Activated CD4-positive, alpha-beta T cell treated with anti-CD3 and anti-CD28 coated beads for 24 hours (primary cell): ENCODE measurements at regions not wholly inside any gene's neighbourhood (a gene's known extent, or its start where the extent isn't known, plus 50 kb on each side); places are given as distances from the start of the nearest gene placed in this dataset.
"Not testable (repeated sequence)": the region's sequence is repeated elsewhere in the genome, so short reads cannot be mapped to it uniquely, and the experiment has no call there.

Experiments
- DNase-seq, 2 donors: peaks; one replicate each; pipeline ENCODE4 v3.0.0-alpha.2; 2020; ENCODE audit warnings: low read depth in 2 of 2

- DNase-seq = no peak
Measured at GRCh38 chr2:44051593-44052347, 56.0 kb upstream of the LRPPRC start.

GRCh38 chr2:44052584-44052983 lies 56.8 kb upstream of the LRPPRC start:
- no peak for DNase-seq

GRCh38 chr2:44053052-44053451 lies 57.3 kb upstream of the LRPPRC start:
- DNase-seq = no peak

- no peak for DNase-seq
Measured at GRCh38 chr2:44053456-44053855, 57.7 kb upstream of the LRPPRC start.

GRCh38 chr2:44055229-44055628 lies 59.4 kb upstream of the LRPPRC start:
- DNase-seq = no peak

GRCh38 chr2:44055664-44056063 lies 59.9 kb upstream of the LRPPRC start:
- DNase-seq = no peak

GRCh38 chr2:44056947-44057346 lies 61.2 kb upstream of the LRPPRC start:
- no peak for DNase-seq

- DNase-seq = not testable (repeated sequence)
Measured at GRCh38 chr2:44060286-44060685, 64.5 kb upstream of the LRPPRC start.

- DNase-seq = no peak
Measured at GRCh38 chr2:44060990-44061389, 65.2 kb upstream of the LRPPRC start.

- no peak for DNase-seq
Measured at GRCh38 chr2:44061469-44061868, 65.7 kb upstream of the LRPPRC start.

GRCh38 chr2:44061876-44062275 lies 66.1 kb upstream of the LRPPRC start:
- DNase-seq = no peak

GRCh38 chr2:44063033-44063432 lies 67.2 kb upstream of the LRPPRC start:
- no peak for DNase-seq

GRCh38 chr2:44064281-44064680 lies 68.5 kb upstream of the LRPPRC start:
- not testable (repeated sequence) for DNase-seq

GRCh38 chr2:44067012-44067790 lies 71.4 kb upstream of the LRPPRC start:
- DNase-seq = not testable (repeated sequence)

- DNase-seq = not testable (repeated sequence)
Measured at GRCh38 chr2:44067791-44068181, 72.0 kb upstream of the LRPPRC start.

- DNase-seq = no peak
Measured at GRCh38 chr2:44071454-44072046, 75.8 kb upstream of the LRPPRC start.

- DNase-seq = not testable (repeated sequence)
Measured at GRCh38 chr2:44073667-44074066, 77.9 kb upstream of the LRPPRC start.

GRCh38 chr2:44074795-44075194 lies 79.0 kb upstream of the LRPPRC start:
- not testable (repeated sequence) for DNase-seq

- no peak for DNase-seq
Measured at GRCh38 chr2:44075541-44075940, 79.8 kb upstream of the LRPPRC start.

- no peak for DNase-seq
Measured at GRCh38 chr2:44077942-44078511, 82.2 kb upstream of the LRPPRC start.

- DNase-seq = no peak
Measured at GRCh38 chr2:44079686-44080085, 83.9 kb upstream of the LRPPRC start.

- DNase-seq = no peak
Measured at GRCh38 chr2:44083054-44083453, 85.6 kb upstream of the PPM1B start.
